Chondrocyte (in vitro differentiated cells): ENCODE measurements at regions not wholly inside any gene's neighbourhood (a gene's known extent, or its start where the extent isn't known, plus 50 kb on each side); places are given as distances from the start of the nearest gene placed in this dataset.

Experiments used
- DNase-seq: peaks from one replicate; pipeline ENCODE4 v3.0.0; 2021; ENCODE audit warnings: mixed read lengths, low spot score
- H3K27ac Mint-ChIP-seq: one replicate; pipeline ENCODE4 v1.8.0; 2021; ENCODE audit warnings: mild to moderate bottlenecking, moderate library complexity, mixed read lengths; ENCODE audit not compliant: unreplicated experiment
- H3K27me3 Mint-ChIP-seq: 2 replicates; pipeline ENCODE4 v1.8.0; 2021; ENCODE audit warnings: low read depth, mixed read lengths
- H3K36me3 Mint-ChIP-seq: 2 replicates; pipeline ENCODE4 v1.8.0; 2021; ENCODE audit warnings: low read depth, mixed read lengths
- H3K4me1 Mint-ChIP-seq: 2 replicates; pipeline ENCODE4 v1.8.0; 2021; ENCODE audit warnings: low read depth, mild to moderate bottlenecking, mixed read lengths
- H3K4me3 Mint-ChIP-seq: one replicate; pipeline ENCODE4 v1.8.0; 2021; ENCODE audit warnings: mild to moderate bottlenecking, moderate library complexity, mixed read lengths; ENCODE audit not compliant: unreplicated experiment
- H3K9me3 Mint-ChIP-seq: 2 replicates; pipeline ENCODE4 v1.8.0; 2021; ENCODE audit warnings: low read depth, mixed read lengths
- TF ChIP-seq, protein P1 (sequence below): fragments of 200-600 bp; sonication (generic); IDR thresholded peaks from 2 replicates; pipeline ENCODE4 v1.5.0; 2021; ENCODE audit warnings: antibody characterized with exemption, mild to moderate bottlenecking, moderate library complexity

DNA sequence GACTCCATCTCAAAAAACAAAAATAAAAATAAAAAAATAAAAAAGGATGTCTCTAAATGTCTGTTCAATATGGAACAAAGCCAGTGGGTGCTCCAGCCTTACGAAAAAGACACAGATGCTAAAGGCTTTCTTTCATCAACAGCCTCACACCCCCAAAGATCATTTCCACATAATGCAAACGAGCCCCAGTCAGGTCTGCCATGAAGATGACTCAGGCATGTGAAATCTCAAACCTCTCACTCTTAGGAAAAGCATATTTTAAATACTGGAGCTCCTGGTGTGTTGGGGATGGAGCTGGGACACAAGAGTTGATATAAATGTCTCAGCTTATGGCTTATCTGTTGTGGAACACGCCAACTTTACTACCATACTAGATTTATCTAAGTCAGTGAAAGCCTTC lies 49.9 kb upstream of the PLXNC1 start:
- Mint-ChIP-seq H3K4me3 (no peak overlapping the region), H3K27ac (no peak overlapping the region), H3K9me3 (no peaks in the 10 kb centered on the region), H3K27me3 (no peaks in the 10 kb centered on the region), H3K4me1 (peaks cover 34% of the 10 kb centered on the region), H3K36me3 (no peaks in the 10 kb centered on the region)
- TF ChIP-seq, protein P1, sequence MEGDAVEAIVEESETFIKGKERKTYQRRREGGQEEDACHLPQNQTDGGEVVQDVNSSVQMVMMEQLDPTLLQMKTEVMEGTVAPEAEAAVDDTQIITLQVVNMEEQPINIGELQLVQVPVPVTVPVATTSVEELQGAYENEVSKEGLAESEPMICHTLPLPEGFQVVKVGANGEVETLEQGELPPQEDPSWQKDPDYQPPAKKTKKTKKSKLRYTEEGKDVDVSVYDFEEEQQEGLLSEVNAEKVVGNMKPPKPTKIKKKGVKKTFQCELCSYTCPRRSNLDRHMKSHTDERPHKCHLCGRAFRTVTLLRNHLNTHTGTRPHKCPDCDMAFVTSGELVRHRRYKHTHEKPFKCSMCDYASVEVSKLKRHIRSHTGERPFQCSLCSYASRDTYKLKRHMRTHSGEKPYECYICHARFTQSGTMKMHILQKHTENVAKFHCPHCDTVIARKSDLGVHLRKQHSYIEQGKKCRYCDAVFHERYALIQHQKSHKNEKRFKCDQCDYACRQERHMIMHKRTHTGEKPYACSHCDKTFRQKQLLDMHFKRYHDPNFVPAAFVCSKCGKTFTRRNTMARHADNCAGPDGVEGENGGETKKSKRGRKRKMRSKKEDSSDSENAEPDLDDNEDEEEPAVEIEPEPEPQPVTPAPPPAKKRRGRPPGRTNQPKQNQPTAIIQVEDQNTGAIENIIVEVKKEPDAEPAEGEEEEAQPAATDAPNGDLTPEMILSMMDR: no peak
- DNase-seq: no peak
